HepG2 (cell line): ENCODE measurements at regions not wholly inside any gene's neighbourhood (a gene's known extent, or its start where the extent isn't known, plus 50 kb on each side); places are given as distances from the start of the nearest gene placed in this dataset.

Source experiments
- CBX1 ChIP-seq: IDR thresholded peaks from one replicate; pipeline ENCODE4 v1.6.1; 2016; ENCODE audit warnings: antibody characterized with exemption, low read depth
- NAIF1 ChIP-seq: sonication (generic); formaldehyde crosslinking; IDR thresholded peaks from 2 replicates; pipeline ENCODE4 v1.5.0; 2020; ENCODE audit warnings: mild to moderate bottlenecking, missing genetic modification reagents, borderline replicate concordance
- PTBP1 ChIP-seq: fragments of 200-400 bp; formaldehyde crosslinking; IDR thresholded peaks from 2 replicates; pipeline ENCODE4 v1.6.1; 2018; ENCODE audit warnings: low read length, low read depth; ENCODE audit not compliant: poor library complexity, severe bottlenecking
- ZFP62 ChIP-seq: sonication (generic); formaldehyde crosslinking; IDR thresholded peaks from 2 replicates; pipeline ENCODE4 v1.4.0; 2020; ENCODE audit warnings: missing genetic modification reagents
- ZHX1 ChIP-seq: sonication (generic); formaldehyde crosslinking; IDR thresholded peaks from 2 replicates; pipeline ENCODE4 v1.8.1; 2022; ENCODE audit warnings: low read depth, mild to moderate bottlenecking, missing genetic modification reagents
- ZMAT3 ChIP-seq: sonication (generic); formaldehyde crosslinking; conservative IDR thresholded peaks from 2 replicates; pipeline ENCODE4 v1.7.0; 2021; ENCODE audit warnings: missing genetic modification reagents
- ZNF343 ChIP-seq: sonication (generic); formaldehyde crosslinking; IDR thresholded peaks from 2 replicates; pipeline ENCODE4 v1.4.0; 2020; ENCODE audit warnings: mild to moderate bottlenecking, missing genetic modification reagents
- ZNF350 ChIP-seq: sonication (generic); formaldehyde crosslinking; IDR thresholded peaks from 2 replicates; pipeline ENCODE4 v1.4.0; 2020; ENCODE audit warnings: mild to moderate bottlenecking, low read depth, missing genetic modification reagents, borderline replicate concordance
- ZNF616 ChIP-seq: sonication (generic); formaldehyde crosslinking; IDR thresholded peaks from 2 replicates; pipeline ENCODE4 v1.5.0; 2020; ENCODE audit warnings: low read depth, mild to moderate bottlenecking, missing genetic modification reagents
- TF ChIP-seq, protein P1 (sequence below): sonication (generic); formaldehyde crosslinking; IDR thresholded peaks from 2 replicates; pipeline ENCODE4 v1.9.0; 2021; ENCODE audit warnings: mild to moderate bottlenecking, missing genetic modification reagents
- TF ChIP-seq, protein P2 (sequence below), 2 experiments: sonication (generic) in 1 of 2; formaldehyde crosslinking in 1 of 2; IDR thresholded peaks; 2 replicates each; pipeline versions ENCODE4 v1.4.0 to v1.6.1; 2016 to 2020; ENCODE audit warnings: borderline replicate concordance in 1 of 2, low read depth in 1 of 2, mild to moderate bottlenecking in 1 of 2, missing genetic modification reagents in 1 of 2

GRCh38 chr2:16736633-16737032, 71.0 kb upstream of the CYRIA start (continued):
- TF ChIP-seq ZHX1 (no peak), PTBP1 (no peak), NAIF1 (no peak), ZNF343 (CRISPR knock-in tag) (no peak), ZNF350 (CRISPR knock-in tag) (no peak), ZFP62 (CRISPR knock-in tag) (no peak), ZMAT3 (no peak), ZNF616 (no peak), CBX1 (no peak)
- TF ChIP-seq, protein P1, sequence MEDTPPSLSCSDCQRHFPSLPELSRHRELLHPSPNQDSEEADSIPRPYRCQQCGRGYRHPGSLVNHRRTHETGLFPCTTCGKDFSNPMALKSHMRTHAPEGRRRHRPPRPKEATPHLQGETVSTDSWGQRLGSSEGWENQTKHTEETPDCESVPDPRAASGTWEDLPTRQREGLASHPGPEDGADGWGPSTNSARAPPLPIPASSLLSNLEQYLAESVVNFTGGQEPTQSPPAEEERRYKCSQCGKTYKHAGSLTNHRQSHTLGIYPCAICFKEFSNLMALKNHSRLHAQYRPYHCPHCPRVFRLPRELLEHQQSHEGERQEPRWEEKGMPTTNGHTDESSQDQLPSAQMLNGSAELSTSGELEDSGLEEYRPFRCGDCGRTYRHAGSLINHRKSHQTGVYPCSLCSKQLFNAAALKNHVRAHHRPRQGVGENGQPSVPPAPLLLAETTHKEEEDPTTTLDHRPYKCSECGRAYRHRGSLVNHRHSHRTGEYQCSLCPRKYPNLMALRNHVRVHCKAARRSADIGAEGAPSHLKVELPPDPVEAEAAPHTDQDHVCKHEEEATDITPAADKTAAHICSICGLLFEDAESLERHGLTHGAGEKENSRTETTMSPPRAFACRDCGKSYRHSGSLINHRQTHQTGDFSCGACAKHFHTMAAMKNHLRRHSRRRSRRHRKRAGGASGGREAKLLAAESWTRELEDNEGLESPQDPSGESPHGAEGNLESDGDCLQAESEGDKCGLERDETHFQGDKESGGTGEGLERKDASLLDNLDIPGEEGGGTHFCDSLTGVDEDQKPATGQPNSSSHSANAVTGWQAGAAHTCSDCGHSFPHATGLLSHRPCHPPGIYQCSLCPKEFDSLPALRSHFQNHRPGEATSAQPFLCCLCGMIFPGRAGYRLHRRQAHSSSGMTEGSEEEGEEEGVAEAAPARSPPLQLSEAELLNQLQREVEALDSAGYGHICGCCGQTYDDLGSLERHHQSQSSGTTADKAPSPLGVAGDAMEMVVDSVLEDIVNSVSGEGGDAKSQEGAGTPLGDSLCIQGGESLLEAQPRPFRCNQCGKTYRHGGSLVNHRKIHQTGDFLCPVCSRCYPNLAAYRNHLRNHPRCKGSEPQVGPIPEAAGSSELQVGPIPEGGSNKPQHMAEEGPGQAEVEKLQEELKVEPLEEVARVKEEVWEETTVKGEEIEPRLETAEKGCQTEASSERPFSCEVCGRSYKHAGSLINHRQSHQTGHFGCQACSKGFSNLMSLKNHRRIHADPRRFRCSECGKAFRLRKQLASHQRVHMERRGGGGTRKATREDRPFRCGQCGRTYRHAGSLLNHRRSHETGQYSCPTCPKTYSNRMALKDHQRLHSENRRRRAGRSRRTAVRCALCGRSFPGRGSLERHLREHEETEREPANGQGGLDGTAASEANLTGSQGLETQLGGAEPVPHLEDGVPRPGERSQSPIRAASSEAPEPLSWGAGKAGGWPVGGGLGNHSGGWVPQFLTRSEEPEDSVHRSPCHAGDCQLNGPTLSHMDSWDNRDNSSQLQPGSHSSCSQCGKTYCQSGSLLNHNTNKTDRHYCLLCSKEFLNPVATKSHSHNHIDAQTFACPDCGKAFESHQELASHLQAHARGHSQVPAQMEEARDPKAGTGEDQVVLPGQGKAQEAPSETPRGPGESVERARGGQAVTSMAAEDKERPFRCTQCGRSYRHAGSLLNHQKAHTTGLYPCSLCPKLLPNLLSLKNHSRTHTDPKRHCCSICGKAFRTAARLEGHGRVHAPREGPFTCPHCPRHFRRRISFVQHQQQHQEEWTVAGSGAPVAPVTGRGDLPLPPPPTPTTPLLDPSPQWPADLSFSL, result no peak
- TF ChIP-seq, protein P2, sequence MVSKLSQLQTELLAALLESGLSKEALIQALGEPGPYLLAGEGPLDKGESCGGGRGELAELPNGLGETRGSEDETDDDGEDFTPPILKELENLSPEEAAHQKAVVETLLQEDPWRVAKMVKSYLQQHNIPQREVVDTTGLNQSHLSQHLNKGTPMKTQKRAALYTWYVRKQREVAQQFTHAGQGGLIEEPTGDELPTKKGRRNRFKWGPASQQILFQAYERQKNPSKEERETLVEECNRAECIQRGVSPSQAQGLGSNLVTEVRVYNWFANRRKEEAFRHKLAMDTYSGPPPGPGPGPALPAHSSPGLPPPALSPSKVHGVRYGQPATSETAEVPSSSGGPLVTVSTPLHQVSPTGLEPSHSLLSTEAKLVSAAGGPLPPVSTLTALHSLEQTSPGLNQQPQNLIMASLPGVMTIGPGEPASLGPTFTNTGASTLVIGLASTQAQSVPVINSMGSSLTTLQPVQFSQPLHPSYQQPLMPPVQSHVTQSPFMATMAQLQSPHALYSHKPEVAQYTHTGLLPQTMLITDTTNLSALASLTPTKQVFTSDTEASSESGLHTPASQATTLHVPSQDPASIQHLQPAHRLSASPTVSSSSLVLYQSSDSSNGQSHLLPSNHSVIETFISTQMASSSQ (IDR thresholded peaks at IDR 0.05; ENCODE audit: low read depth), result no peak
- TF ChIP-seq, protein P2 (CRISPR knock-in tag; IDR thresholded peaks at IDR 0.05; ENCODE audit: borderline replicate concordance), result no peak
